Hepatocyte (in vitro differentiated cells): ENCODE measurements at regions not wholly inside any gene's neighbourhood (a gene's known extent, or its start where the extent isn't known, plus 50 kb on each side); places are given as distances from the start of the nearest gene placed in this dataset.

Experiments used
- DNase-seq: peaks from one replicate; pipeline ENCODE4 v3.0.0-alpha.2; 2016; ENCODE audit warnings: low spot score
- H2AFZ ChIP-seq: fragments of 200-600 bp; sonication (generic); 2 replicates; pipeline ENCODE4 v1.6.0; 2016; ENCODE audit warnings: antibody characterized with exemption, mild to moderate bottlenecking
- H3K27ac ChIP-seq: fragments of 200-600 bp; sonication (generic); 2 replicates; pipeline ENCODE4 v1.5.1; 2016; ENCODE audit warnings: mild to moderate bottlenecking
- H3K27me3 ChIP-seq: fragments of 200-600 bp; sonication (generic); 2 replicates; pipeline ENCODE4 v1.6.1; 2016
- H3K36me3 ChIP-seq: fragments of 200-600 bp; sonication (generic); replicated peaks from 2 replicates; pipeline ENCODE4 v1.5.1; 2016; ENCODE audit warnings: low read depth; ENCODE audit not compliant: insufficient read depth
- H3K4me1 ChIP-seq: fragments of 200-600 bp; sonication (generic); 2 replicates; pipeline ENCODE4 v1.5.1; 2016; ENCODE audit warnings: mild to moderate bottlenecking, moderate library complexity; ENCODE audit not compliant: insufficient read depth
- H3K4me2 ChIP-seq: fragments of 200-600 bp; sonication (generic); 2 replicates; pipeline ENCODE4 v1.6.0; 2016
- H3K4me3 ChIP-seq: fragments of 200-600 bp; sonication (generic); 2 replicates; pipeline ENCODE4 v1.5.1; 2016; ENCODE audit warnings: mild to moderate bottlenecking
- H3K79me2 ChIP-seq: fragments of 200-600 bp; sonication (generic); 2 replicates; pipeline ENCODE4 v1.6.0; 2017; ENCODE audit warnings: mild to moderate bottlenecking
- H3K9me2 ChIP-seq: fragments of 200-600 bp; sonication (generic); replicated peaks from 2 replicates; pipeline ENCODE4 v1.6.0; 2017; ENCODE audit warnings: mild to moderate bottlenecking; ENCODE audit not compliant: insufficient read depth
- H3K9me3 ChIP-seq: fragments of 200-600 bp; sonication (generic); 2 replicates; pipeline ENCODE4 v1.5.1; 2016; ENCODE audit warnings: low read depth, mild to moderate bottlenecking
- H4K20me1 ChIP-seq: fragments of 200-600 bp; sonication (generic); 2 replicates; pipeline ENCODE4 v1.6.0; 2016; ENCODE audit warnings: mild to moderate bottlenecking; ENCODE audit not compliant: insufficient read depth, poor library complexity, severe bottlenecking
- CTCF ChIP-seq: fragments of 200-600 bp; sonication (generic); IDR thresholded peaks from 2 replicates; pipeline ENCODE4 v1.5.1; 2016; ENCODE audit warnings: antibody characterized with exemption, mild to moderate bottlenecking; ENCODE audit not compliant: poor library complexity
- EZH2 ChIP-seq: fragments of 200-600 bp; sonication (generic); IDR thresholded peaks from 2 replicates; pipeline ENCODE4 v1.6.1; 2016; ENCODE audit warnings: antibody characterized with exemption, mild to moderate bottlenecking, borderline replicate concordance
- EZH2phosphoT487 ChIP-seq: fragments of 200-600 bp; sonication (generic); IDR thresholded peaks from one replicate; pipeline ENCODE4 v1.6.1; 2018; ENCODE audit warnings: antibody characterized with exemption, mild to moderate bottlenecking, low read depth, moderate library complexity; ENCODE audit not compliant: unreplicated experiment, severe bottlenecking
- WGBS: methylation state at CpG from one replicate; pipeline ENCODE4 v1.1.6; 2016; ENCODE audit warnings: low lambda C conversion rate; ENCODE audit errors: missing lambda C conversion rate; 5-methylcytosine and 5-hydroxymethylcytosine counted together

- Histone ChIP-seq H3K36me3 (no peaks in the 10 kb centered on the region), H3K79me2 (no peaks in the 10 kb centered on the region), H3K4me2 (no peak overlapping the region), H3K4me3 (no peak overlapping the region), H3K27ac (peak overlapping the region; percentile 67), H4K20me1 (no peaks in the 10 kb centered on the region), H3K9me2 (no peaks in the 10 kb centered on the region), H3K9me3 (no peaks in the 10 kb centered on the region), H2AFZ (no peak overlapping the region), H3K4me1 (peaks cover 35% of the 10 kb centered on the region), H3K27me3 (no peaks in the 10 kb centered on the region)
- no peak for DNase-seq
- no peak for TF ChIP-seq EZH2
- no peak for TF ChIP-seq EZH2phosphoT487
- TF ChIP-seq CTCF: no peak
- WGBS: 50% methylated on average over 5 of the region's 5 CpGs
Measured at GRCh38 chr10:29949411-29950011, 109.9 kb downstream of the JCAD start.

GRCh38 chr10:29948881-29949355 lies 110.5 kb downstream of the JCAD start:
- no peak overlapping the region for H3K4me3 ChIP-seq
- 67% methylated on average over 9 of the region's 9 CpGs for WGBS
- H3K9me3 ChIP-seq: no peaks in the 10 kb centered on the region
- no peak for DNase-seq
- peaks cover 35% of the 10 kb centered on the region for H3K4me1 ChIP-seq
- TF ChIP-seq EZH2 (no peak), EZH2phosphoT487 (no peak)
- H3K36me3 ChIP-seq: no peaks in the 10 kb centered on the region
- no peaks in the 10 kb centered on the region for H3K9me2 ChIP-seq
- H2AFZ ChIP-seq: no peak overlapping the region
- no peaks in the 10 kb centered on the region for H3K79me2 ChIP-seq
- H3K27me3 ChIP-seq: no peaks in the 10 kb centered on the region
- H3K27ac ChIP-seq: peak overlapping the region; percentile 67
- H3K4me2 ChIP-seq: no peak overlapping the region
- no peaks in the 10 kb centered on the region for H4K20me1 ChIP-seq

DNA sequence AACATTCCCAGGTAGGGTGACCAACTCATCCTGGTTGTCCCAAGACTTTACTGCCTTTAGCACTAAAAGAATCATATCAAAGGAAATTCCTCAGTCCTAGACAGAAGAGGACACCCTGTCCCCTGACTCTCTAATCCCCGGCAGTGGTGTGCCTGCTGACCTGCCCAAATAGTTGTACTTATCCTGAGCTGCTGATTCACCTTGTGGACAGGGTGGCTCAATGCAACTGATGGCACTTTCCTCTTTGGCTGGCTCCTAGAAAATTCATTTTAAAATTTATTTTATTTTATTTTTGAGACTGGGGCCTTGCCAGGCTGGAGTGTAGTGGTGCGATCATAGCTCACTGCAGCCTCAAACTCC lies 111.7 kb downstream of the JCAD start:
- Histone ChIP-seq H3K79me2 (no peaks in the 10 kb centered on the region), H2AFZ (no peak overlapping the region), H3K9me2 (no peaks in the 10 kb centered on the region), H3K4me3 (no peak overlapping the region), H3K27me3 (no peaks in the 10 kb centered on the region), H3K36me3 (no peaks in the 10 kb centered on the region), H3K9me3 (no peaks in the 10 kb centered on the region), H3K4me1 (peaks cover 35% of the 10 kb centered on the region), H3K4me2 (no peak overlapping the region), H4K20me1 (no peaks in the 10 kb centered on the region), H3K27ac (peak overlapping the region; percentile 63)
- WGBS: 83% methylated on average over 2 of the region's 2 CpGs
- no peak for DNase-seq
- TF ChIP-seq EZH2 (no peak), CTCF (no peak), EZH2phosphoT487 (no peak)

DNA sequence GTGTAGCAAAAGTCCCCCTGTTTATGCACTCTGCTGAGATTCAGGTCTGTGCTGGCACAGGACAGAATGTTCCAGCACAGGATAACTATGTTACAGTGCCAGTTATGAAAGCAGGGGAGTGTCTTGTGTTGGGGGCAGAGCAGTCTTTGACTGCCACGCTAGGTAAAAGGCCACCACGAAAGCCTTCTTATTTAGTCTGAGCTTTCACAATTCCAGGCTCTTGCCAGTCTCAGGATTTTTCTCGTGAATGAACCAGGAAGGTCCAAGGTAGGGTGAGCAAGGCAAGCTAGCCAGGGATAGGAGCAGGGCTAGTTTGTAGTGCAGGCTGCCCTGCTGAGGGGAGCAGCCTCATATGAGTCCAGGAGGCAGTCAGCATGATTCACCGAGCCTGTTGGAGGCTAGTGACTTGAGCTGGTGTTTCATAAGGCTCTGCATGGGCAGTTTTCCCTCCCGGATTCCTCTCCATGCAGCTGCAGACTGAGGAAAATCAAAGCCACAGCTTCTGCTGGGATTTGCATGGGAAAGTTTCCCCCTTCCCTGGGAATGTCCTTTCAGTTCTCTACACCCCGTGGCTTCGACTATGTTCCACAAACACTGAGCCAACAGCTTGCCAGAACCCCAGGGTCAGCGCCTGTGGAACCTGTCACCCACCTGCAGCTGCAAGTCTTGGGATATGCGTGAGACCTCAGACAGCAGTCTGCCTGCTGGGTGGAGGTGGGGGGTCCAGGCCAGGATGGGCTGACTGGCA lies 112.3 kb downstream of the JCAD start:
- peak; percentile 51 for DNase-seq
- H2AFZ ChIP-seq: no peak overlapping the region
- H3K4me2 ChIP-seq: no peak overlapping the region
- no peak for TF ChIP-seq CTCF
- no peak for TF ChIP-seq EZH2
- no peak for TF ChIP-seq EZH2phosphoT487
- H3K79me2 ChIP-seq: no peaks in the 10 kb centered on the region
- H3K27me3 ChIP-seq: no peaks in the 10 kb centered on the region
- no peaks in the 10 kb centered on the region for H3K36me3 ChIP-seq
- peak overlapping the region; percentile 63 for H3K27ac ChIP-seq
- no peaks in the 10 kb centered on the region for H3K9me3 ChIP-seq
- peaks cover 35% of the 10 kb centered on the region for H3K4me1 ChIP-seq
- 68% methylated on average over 9 of the region's 9 CpGs for WGBS
- H3K9me2 ChIP-seq: no peaks in the 10 kb centered on the region
- no peak overlapping the region for H3K4me3 ChIP-seq
- no peaks in the 10 kb centered on the region for H4K20me1 ChIP-seq
